PFSK-1 (cell line): ENCODE measurements at regions not wholly inside any gene's neighbourhood (a gene's known extent, or its start where the extent isn't known, plus 50 kb on each side); places are given as distances from the start of the nearest gene placed in this dataset.

Source experiments
- FOXP2 ChIP-seq: optimal IDR thresholded peaks from 2 replicates; pipeline ENCODE3; 2011; ENCODE audit warnings: borderline replicate concordance, control low read depth, inconsistent platforms; ENCODE audit not compliant: insufficient read depth; ENCODE audit errors: extremely low read length, extremely low read depth
- POLR2AphosphoS5 ChIP-seq: IDR thresholded peaks from 2 replicates; pipeline ENCODE4 v1.6.1; 2012; ENCODE audit warnings: low read depth, mild to moderate bottlenecking, control low read depth, low read length, moderate library complexity
- SIN3A ChIP-seq: IDR thresholded peaks from 2 replicates; pipeline ENCODE4 v1.6.1; 2012; ENCODE audit warnings: mild to moderate bottlenecking, low read length, moderate library complexity, borderline replicate concordance; ENCODE audit not compliant: insufficient read depth
- TAF1 ChIP-seq: IDR thresholded peaks from 2 replicates; pipeline ENCODE4 v1.6.1; 2012; ENCODE audit warnings: low read length, control low read depth, borderline replicate concordance; ENCODE audit not compliant: insufficient read depth
- TF ChIP-seq, protein P1 (sequence below), 2 experiments: IDR thresholded peaks; 2 replicates each; pipeline versions ENCODE4 v1.6.1 to v1.8.0; 2011 to 2012; ENCODE audit warnings: low read depth in 2 of 2, low read length in 2 of 2, control low read depth in 1 of 2, inconsistent platforms in 1 of 2, mild to moderate bottlenecking in 1 of 2, moderate library complexity in 1 of 2; ENCODE audit not compliant: insufficient read depth in 1 of 2

DNA sequence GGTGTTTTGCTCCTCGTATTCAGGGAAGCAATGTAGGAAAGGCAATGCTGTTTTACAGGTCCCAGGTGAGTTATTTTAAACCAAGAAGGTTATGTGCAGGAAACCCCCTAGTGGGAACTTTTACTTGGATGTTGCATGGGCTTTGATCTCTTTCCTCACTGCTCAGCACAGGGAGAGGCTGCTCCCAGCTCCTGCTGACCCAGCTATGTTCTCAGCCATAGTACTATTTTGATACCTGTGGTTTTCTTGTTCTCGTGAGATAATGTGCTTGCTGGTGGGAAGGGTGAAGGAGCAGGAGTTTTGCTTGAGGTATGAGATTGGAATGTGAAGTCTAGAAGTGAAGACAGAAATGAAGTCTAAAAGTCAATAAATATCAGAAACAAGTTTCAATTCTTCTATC lies 265.6 kb upstream of the FBXL7 start:
- TF ChIP-seq, protein P1, sequence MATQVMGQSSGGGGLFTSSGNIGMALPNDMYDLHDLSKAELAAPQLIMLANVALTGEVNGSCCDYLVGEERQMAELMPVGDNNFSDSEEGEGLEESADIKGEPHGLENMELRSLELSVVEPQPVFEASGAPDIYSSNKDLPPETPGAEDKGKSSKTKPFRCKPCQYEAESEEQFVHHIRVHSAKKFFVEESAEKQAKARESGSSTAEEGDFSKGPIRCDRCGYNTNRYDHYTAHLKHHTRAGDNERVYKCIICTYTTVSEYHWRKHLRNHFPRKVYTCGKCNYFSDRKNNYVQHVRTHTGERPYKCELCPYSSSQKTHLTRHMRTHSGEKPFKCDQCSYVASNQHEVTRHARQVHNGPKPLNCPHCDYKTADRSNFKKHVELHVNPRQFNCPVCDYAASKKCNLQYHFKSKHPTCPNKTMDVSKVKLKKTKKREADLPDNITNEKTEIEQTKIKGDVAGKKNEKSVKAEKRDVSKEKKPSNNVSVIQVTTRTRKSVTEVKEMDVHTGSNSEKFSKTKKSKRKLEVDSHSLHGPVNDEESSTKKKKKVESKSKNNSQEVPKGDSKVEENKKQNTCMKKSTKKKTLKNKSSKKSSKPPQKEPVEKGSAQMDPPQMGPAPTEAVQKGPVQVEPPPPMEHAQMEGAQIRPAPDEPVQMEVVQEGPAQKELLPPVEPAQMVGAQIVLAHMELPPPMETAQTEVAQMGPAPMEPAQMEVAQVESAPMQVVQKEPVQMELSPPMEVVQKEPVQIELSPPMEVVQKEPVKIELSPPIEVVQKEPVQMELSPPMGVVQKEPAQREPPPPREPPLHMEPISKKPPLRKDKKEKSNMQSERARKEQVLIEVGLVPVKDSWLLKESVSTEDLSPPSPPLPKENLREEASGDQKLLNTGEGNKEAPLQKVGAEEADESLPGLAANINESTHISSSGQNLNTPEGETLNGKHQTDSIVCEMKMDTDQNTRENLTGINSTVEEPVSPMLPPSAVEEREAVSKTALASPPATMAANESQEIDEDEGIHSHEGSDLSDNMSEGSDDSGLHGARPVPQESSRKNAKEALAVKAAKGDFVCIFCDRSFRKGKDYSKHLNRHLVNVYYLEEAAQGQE (IDR thresholded peaks at IDR 0.05; ENCODE audit: insufficient read depth in 1 of 2, low read depth in 2 of 2, low read length in 2 of 2) = no peak
- TF ChIP-seq TAF1 (no peak), POLR2AphosphoS5 (no peak), SIN3A (no peak), FOXP2 (no peak)
